ENCODE measurements at regions not wholly inside any gene's neighbourhood (a gene's known extent, or its start where the extent isn't known, plus 50 kb on each side); places are given as distances from the start of the nearest gene placed in this dataset.

DNA sequence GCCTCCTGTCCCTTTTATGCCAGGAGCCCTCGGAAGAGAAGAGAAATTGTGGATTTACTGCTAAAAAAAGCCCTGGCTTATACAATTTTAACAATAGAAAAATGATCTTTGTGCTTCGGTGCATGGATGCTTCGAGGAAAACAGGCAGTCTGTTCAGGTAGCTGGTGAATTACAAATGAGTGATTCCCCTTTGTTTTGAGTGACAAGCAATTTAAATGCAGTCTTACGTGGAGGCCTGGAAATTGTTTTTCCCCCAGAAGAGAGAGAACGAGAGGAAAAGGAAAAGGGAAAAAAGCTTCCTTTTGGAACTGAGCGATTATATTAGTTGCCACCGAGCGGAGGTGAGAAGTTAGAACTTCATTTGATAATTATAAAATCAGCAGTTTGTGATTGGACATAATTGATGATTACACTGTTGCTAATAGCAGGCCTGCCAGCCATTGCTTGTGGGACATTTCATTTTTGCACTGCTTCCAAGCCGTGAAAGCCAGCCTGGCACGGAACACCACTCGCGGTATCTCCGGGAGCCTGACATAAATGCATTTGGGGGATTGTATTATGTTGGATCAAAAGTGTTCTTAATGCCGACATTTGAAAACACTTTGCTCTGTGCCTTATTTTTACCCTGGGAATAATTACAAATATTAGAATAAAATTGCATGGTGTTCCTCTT lies 117.7 kb downstream of the PHETA1 start:
- WGBS, 2 donors (ENCODE audit: low coverage in 1 of 2), result 72 to 82% methylated on average over 8 to 14 of the region's 14 CpGs
- Histone ChIP-seq H3K27ac (no peak overlapping the region), H3K9me3 (no peaks in the 10 kb centered on the region), H3K4me1 (no peaks in the 10 kb centered on the region), H3K36me3 (no peaks in the 10 kb centered on the region), H3K4me3 (no peak overlapping the region), H3K27me3 (no peaks in the 10 kb centered on the region)
- intact Hi-C loops (cut with DNase I; ENCODE audit: low total_unique reads), result loop anchor here (5.0 kb wide), 1 partner anchor 1149 kb away; no protein-coding TSS in a partner anchor
- in situ Hi-C loops (cut with MboI; ENCODE audit: low pct_ligation_motif_present in 1 of 4, low pct_unique_long_range_greater_than_20kb in 1 of 4, low sequenced_read_pairs in 3 of 4), result no loop called here
- TF ChIP-seq POLR2A (IDR thresholded peaks at IDR 0.05) (no peak), CTCF (IDR thresholded peaks at IDR 0.05) (no peak), EP300 (IDR thresholded peaks at IDR 0.05; ENCODE audit: low read depth) (no peak), POLR2AphosphoS5 (IDR thresholded peaks at IDR 0.05) (no peak)
- no peak for DNase-seq

- H3K4me3 ChIP-seq, result no peak overlapping the region
- H3K27me3 ChIP-seq, result no peaks in the 10 kb centered on the region
- DNase-seq, result no peak
- H3K4me1 ChIP-seq, result no peaks in the 10 kb centered on the region
- H3K9me3 ChIP-seq, result no peaks in the 10 kb centered on the region
- intact Hi-C loops (cut with DNase I; ENCODE audit: low total_unique reads) (loop anchor here (5.0 kb wide), 1 partner anchor 1148 kb away; no protein-coding TSS in a partner anchor), in situ Hi-C loops (cut with MboI; ENCODE audit: low pct_ligation_motif_present in 1 of 4, low pct_unique_long_range_greater_than_20kb in 1 of 4, low sequenced_read_pairs in 3 of 4) (no loop called here)
- no peaks in the 10 kb centered on the region for H3K36me3 ChIP-seq
- no peak for TF ChIP-seq POLR2A (IDR thresholded peaks at IDR 0.05)
- TF ChIP-seq CTCF (IDR thresholded peaks at IDR 0.05), result no peak
- no peak for TF ChIP-seq POLR2AphosphoS5 (IDR thresholded peaks at IDR 0.05)
- no peak for TF ChIP-seq EP300 (IDR thresholded peaks at IDR 0.05; ENCODE audit: low read depth)
- no peak overlapping the region for H3K27ac ChIP-seq
- WGBS, 2 donors (ENCODE audit: low coverage in 1 of 2), result 56 to 68% methylated on average over 5 to 11 of the region's 11 CpGs
Observed at GRCh38 chr12:111250251-111250881, 118.5 kb downstream of the PHETA1 start.

DNA sequence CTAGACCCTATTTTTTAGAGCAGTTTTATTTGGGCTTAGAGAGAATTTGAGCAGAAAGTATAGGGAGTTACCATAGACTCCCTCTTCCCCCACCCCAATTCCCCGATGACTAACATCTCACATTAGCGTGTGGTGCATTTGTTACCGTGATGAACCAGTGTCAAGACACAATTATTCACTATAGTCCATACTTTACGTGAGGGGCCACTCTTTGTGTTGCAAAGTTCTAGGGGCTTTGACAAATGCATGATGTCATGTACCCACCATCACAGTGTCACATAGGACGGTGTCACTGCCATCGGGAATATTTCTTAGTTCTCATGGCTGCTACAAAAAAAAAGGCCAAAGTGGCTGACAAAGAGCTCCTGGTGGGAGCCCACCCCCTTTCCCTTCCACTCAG lies 119.1 kb downstream of the PHETA1 start:
- in situ Hi-C loops (cut with MboI; ENCODE audit: low pct_ligation_motif_present in 1 of 4, low pct_unique_long_range_greater_than_20kb in 1 of 4, low sequenced_read_pairs in 3 of 4), result no loop called here
- intact Hi-C loops (cut with DNase I; ENCODE audit: low total_unique reads), result loop anchor here (5.0 kb wide), 1 partner anchor 1147 kb away; no protein-coding TSS in a partner anchor
- H3K4me1 ChIP-seq, result no peaks in the 10 kb centered on the region
- no peak for DNase-seq
- H3K27ac ChIP-seq, result no peak overlapping the region
- TF ChIP-seq EP300 (IDR thresholded peaks at IDR 0.05; ENCODE audit: low read depth) (no peak), POLR2A (IDR thresholded peaks at IDR 0.05) (no peak), CTCF (IDR thresholded peaks at IDR 0.05) (no peak), POLR2AphosphoS5 (IDR thresholded peaks at IDR 0.05) (no peak)
- 78 to 80% methylated on average over 4 to 6 of the region's 6 CpGs for WGBS, 2 donors (ENCODE audit: low coverage in 1 of 2)
- no peaks in the 10 kb centered on the region for H3K27me3 ChIP-seq
- no peaks in the 10 kb centered on the region for H3K9me3 ChIP-seq
- no peak overlapping the region for H3K4me3 ChIP-seq
- H3K36me3 ChIP-seq, result no peaks in the 10 kb centered on the region

GRCh38 chr12:111249018-111249370 lies 119.9 kb downstream of the PHETA1 start:
- H3K27ac ChIP-seq, result no peak overlapping the region
- no peaks in the 10 kb centered on the region for H3K27me3 ChIP-seq
- no peaks in the 10 kb centered on the region for H3K4me1 ChIP-seq
- TF ChIP-seq CTCF (IDR thresholded peaks at IDR 0.05), result no peak
- TF ChIP-seq POLR2AphosphoS5 (IDR thresholded peaks at IDR 0.05), result no peak
- no peak for TF ChIP-seq POLR2A (IDR thresholded peaks at IDR 0.05)
- TF ChIP-seq EP300 (IDR thresholded peaks at IDR 0.05; ENCODE audit: low read depth), result no peak
- in situ Hi-C loops (cut with MboI; ENCODE audit: low pct_ligation_motif_present in 1 of 4, low pct_unique_long_range_greater_than_20kb in 1 of 4, low sequenced_read_pairs in 3 of 4) (no loop called here), intact Hi-C loops (cut with DNase I; ENCODE audit: low total_unique reads) (no loop called here)
- no peaks in the 10 kb centered on the region for H3K36me3 ChIP-seq
- no peak overlapping the region for H3K4me3 ChIP-seq
- H3K9me3 ChIP-seq, result no peaks in the 10 kb centered on the region
- 59 to 60% methylated on average over 1 to 10 of the region's 10 CpGs for WGBS, 2 donors (ENCODE audit: low coverage in 1 of 2)
- DNase-seq, result no peak

Measured in transverse colon (tissue), 4 donors.